GM18511 (cell line): ENCODE measurements at regions not wholly inside any gene's neighbourhood (a gene's known extent, or its start where the extent isn't known, plus 50 kb on each side); places are given as distances from the start of the nearest gene placed in this dataset.
A peak's percentile ranks its signal among the peaks of the same experiment; 100 is the strongest.
"Not testable (repeated sequence)": the region's sequence is repeated elsewhere in the genome, so short reads cannot be mapped to it uniquely, and the experiment has no call there.

Source experiments
- ATAC-seq: cut with Tn5 transposase; IDR thresholded peaks from one replicate; pipeline ENCODE4 v1.9.1; 2021; ENCODE audit warnings: mild to moderate bottlenecking, moderate library complexity; ENCODE audit not compliant: unreplicated experiment

GRCh38 chr3:144948711-144949110, 977.1 kb downstream of the DIPK2A start:
- ATAC-seq, result no peak

GRCh38 chr3:144953959-144954358, 982.3 kb downstream of the DIPK2A start:
- no peak for ATAC-seq

GRCh38 chr3:144957398-144958101, 985.9 kb downstream of the DIPK2A start:
- ATAC-seq, result no peak

- ATAC-seq, result no peak
Measured at GRCh38 chr3:144963810-144964209, 992.2 kb downstream of the DIPK2A start.

- no peak for ATAC-seq
Measured at GRCh38 chr3:144966560-144966959, 994.9 kb downstream of the DIPK2A start.

- ATAC-seq, result no peak
Measured at GRCh38 chr3:144968750-144969350, 997.2 kb downstream of the DIPK2A start.

- ATAC-seq, result not testable (repeated sequence)
Measured at GRCh38 chr3:144984481-144984880, 1012.9 kb downstream of the DIPK2A start.

- ATAC-seq, result no peak
Measured at GRCh38 chr3:144989807-144990206, 1018.2 kb downstream of the DIPK2A start.

- ATAC-seq, result no peak
Measured at GRCh38 chr3:144995856-144996255, 1024.2 kb downstream of the DIPK2A start.

- no peak for ATAC-seq
Measured at GRCh38 chr3:145005427-145005826, 1033.8 kb downstream of the DIPK2A start.

GRCh38 chr3:145006271-145006670, 1034.6 kb downstream of the DIPK2A start:
- no peak for ATAC-seq

- ATAC-seq, result no peak
Measured at GRCh38 chr3:145013931-145014330, 1042.3 kb downstream of the DIPK2A start.

GRCh38 chr3:145015253-145015652, 1043.6 kb downstream of the DIPK2A start:
- ATAC-seq, result no peak

GRCh38 chr3:145017959-145018358, 1046.3 kb downstream of the DIPK2A start:
- no peak for ATAC-seq

- ATAC-seq, result no peak
Measured at GRCh38 chr3:145022447-145022846, 1050.8 kb downstream of the DIPK2A start.

GRCh38 chr3:145024700-145025099, 1053.1 kb downstream of the DIPK2A start:
- no peak for ATAC-seq

GRCh38 chr3:145027186-145027585, 1055.6 kb downstream of the DIPK2A start:
- not testable (repeated sequence) for ATAC-seq

- no peak for ATAC-seq
Measured at GRCh38 chr3:145032791-145033190, 1061.2 kb downstream of the DIPK2A start.

- ATAC-seq, result no peak
Measured at GRCh38 chr3:145035682-145036081, 1064.1 kb downstream of the DIPK2A start.

- not testable (repeated sequence) for ATAC-seq
Measured at GRCh38 chr3:145054055-145054454, 1082.4 kb downstream of the DIPK2A start.

- peak; percentile 82 for ATAC-seq
Measured at GRCh38 chr3:145055375-145056076, 1083.9 kb downstream of the DIPK2A start.

GRCh38 chr3:145058483-145058882, 1086.9 kb downstream of the DIPK2A start:
- no peak for ATAC-seq
